SK-N-MC (cell line): ENCODE measurements at regions not wholly inside any gene's neighbourhood (a gene's known extent, or its start where the extent isn't known, plus 50 kb on each side); places are given as distances from the start of the nearest gene placed in this dataset.
"Not testable (repeated sequence)": the region's sequence is repeated elsewhere in the genome, so short reads cannot be mapped to it uniquely, and the experiment has no call there.

Experiments
- DNase-seq: peaks from one replicate; pipeline ENCODE4 v3.0.0-alpha.2; 2011; ENCODE audit warnings: low read depth, low spot score
- H3K27ac ChIP-seq: fragments of 200-600 bp; sonication (generic); 2 replicates; pipeline ENCODE4 v1.5.1; 2016; ENCODE audit warnings: mixed run types
- H3K36me3 ChIP-seq: fragments of 200-600 bp; sonication (generic); 2 replicates; pipeline ENCODE4 v1.6.1; 2017; ENCODE audit warnings: antibody characterized with exemption, low read length, mixed read lengths; ENCODE audit not compliant: insufficient read depth
- H3K4me3 ChIP-seq: fragments of 200-600 bp; sonication (generic); 2 replicates; pipeline ENCODE4 v1.5.1; 2016
- H3K9ac ChIP-seq: fragments of 200-600 bp; sonication (generic); 2 replicates; pipeline ENCODE4 v1.8.0; 2017; ENCODE audit warnings: mixed run types, mixed read lengths; ENCODE audit not compliant: insufficient read length
- H3K9me3 ChIP-seq: fragments of 200-600 bp; sonication (generic); 2 replicates; pipeline ENCODE4 v1.6.1; 2017; ENCODE audit warnings: low read depth, mild to moderate bottlenecking, antibody characterized with exemption, low read length, moderate library complexity, mixed read lengths
- EZH2 ChIP-seq: fragments of 200-600 bp; sonication (generic); IDR thresholded peaks from one replicate; pipeline ENCODE4 v1.6.1; 2017; ENCODE audit warnings: antibody characterized with exemption
- FOXP2 ChIP-seq: optimal IDR thresholded peaks from 2 replicates; pipeline ENCODE3; 2011; ENCODE audit warnings: mild to moderate bottlenecking, moderate library complexity; ENCODE audit not compliant: insufficient read depth; ENCODE audit errors: extremely low read length, control extremely low read depth
- POLR2AphosphoS5 ChIP-seq: IDR thresholded peaks from 2 replicates; pipeline ENCODE4 v1.6.1; 2012; ENCODE audit warnings: mild to moderate bottlenecking, low read depth, low read length, borderline replicate concordance

GRCh38 chr6:120759570-120759969 is 574.7 kb downstream of the TBC1D32 start:
- Histone ChIP-seq H3K27ac (no peak overlapping the region), H3K9ac (no peak overlapping the region), H3K36me3 (no peaks in the 10 kb centered on the region), H3K9me3 (no peaks in the 10 kb centered on the region), H3K4me3 (no peak overlapping the region)
- DNase-seq, result no peak
- TF ChIP-seq FOXP2 (no peak), POLR2AphosphoS5 (no peak), EZH2 (no peak)

GRCh38 chr6:120748574-120748973 is 585.7 kb downstream of the TBC1D32 start:
- not testable (repeated sequence) for H3K4me3 ChIP-seq, H3K36me3 ChIP-seq, DNase-seq, H3K27ac ChIP-seq, H3K9ac ChIP-seq, H3K9me3 ChIP-seq

- DNase-seq, result no peak
- no peaks in the 10 kb centered on the region for H3K36me3 ChIP-seq
- H3K9ac ChIP-seq, result no peak overlapping the region
- TF ChIP-seq EZH2, result no peak
- TF ChIP-seq FOXP2, result no peak
- TF ChIP-seq POLR2AphosphoS5, result no peak
- peaks cover 3% of the 10 kb centered on the region; the same call in 1 of the 2 replicates for H3K9me3 ChIP-seq
- no peak overlapping the region for H3K27ac ChIP-seq
- H3K4me3 ChIP-seq, result no peak overlapping the region
Observed at GRCh38 chr6:120736740-120737139, 597.5 kb downstream of the TBC1D32 start.

- DNase-seq, result no peak
Observed at GRCh38 chr6:120735641-120736040, 598.6 kb downstream of the TBC1D32 start.

GRCh38 chr6:120711255-120711654 is 623.0 kb downstream of the TBC1D32 start:
- no peak for TF ChIP-seq EZH2
- no peak for TF ChIP-seq POLR2AphosphoS5
- no peak for TF ChIP-seq FOXP2
- DNase-seq, result no peak
- H3K9me3 ChIP-seq, result no peaks in the 10 kb centered on the region
- no peak overlapping the region for H3K9ac ChIP-seq
- no peaks in the 10 kb centered on the region for H3K36me3 ChIP-seq
- H3K27ac ChIP-seq, result no peak overlapping the region
- no peak overlapping the region for H3K4me3 ChIP-seq

More at GRCh38 chr6:120735641-120736040, 598.6 kb downstream of the TBC1D32 start:
- Histone ChIP-seq H3K27ac (no peak overlapping the region), H3K9me3 (peaks cover 3% of the 10 kb centered on the region; the same call in 1 of the 2 replicates), H3K36me3 (no peaks in the 10 kb centered on the region), H3K4me3 (no peak overlapping the region), H3K9ac (no peak overlapping the region)
- TF ChIP-seq EZH2, result no peak
- TF ChIP-seq POLR2AphosphoS5, result no peak
- TF ChIP-seq FOXP2, result no peak

- TF ChIP-seq EZH2 (no peak), FOXP2 (no peak), POLR2AphosphoS5 (no peak)
- H3K9me3 ChIP-seq, result no peaks in the 10 kb centered on the region
- no peak for DNase-seq
- H3K27ac ChIP-seq, result no peak overlapping the region
- no peaks in the 10 kb centered on the region for H3K36me3 ChIP-seq
- H3K4me3 ChIP-seq, result no peak overlapping the region
- H3K9ac ChIP-seq, result no peak overlapping the region
Observed at GRCh38 chr6:120700001-120700400, 634.3 kb downstream of the TBC1D32 start.

- H3K4me3 ChIP-seq, result no peak overlapping the region
- H3K27ac ChIP-seq, result no peak overlapping the region
- no peaks in the 10 kb centered on the region for H3K36me3 ChIP-seq
- no peaks in the 10 kb centered on the region for H3K9me3 ChIP-seq
- H3K9ac ChIP-seq, result no peak overlapping the region
- no peak for TF ChIP-seq FOXP2
- no peak for TF ChIP-seq POLR2AphosphoS5
- TF ChIP-seq EZH2, result no peak
- DNase-seq, result no peak
Observed at GRCh38 chr6:120686492-120686891, 647.8 kb downstream of the TBC1D32 start.

- H3K9me3 ChIP-seq, result no peaks in the 10 kb centered on the region
- no peaks in the 10 kb centered on the region for H3K36me3 ChIP-seq
- H3K4me3 ChIP-seq, result no peak overlapping the region
- no peak for DNase-seq
- no peak overlapping the region for H3K9ac ChIP-seq
- no peak for TF ChIP-seq POLR2AphosphoS5
- TF ChIP-seq EZH2, result no peak
- no peak for TF ChIP-seq FOXP2
- H3K27ac ChIP-seq, result peak overlapping the region; percentile 84
Observed at GRCh38 chr6:120682145-120682544, 652.1 kb downstream of the TBC1D32 start.

- Histone ChIP-seq H3K4me3 (peak overlapping the region; percentile 44; the same call in 1 of the 2 replicates), H3K36me3 (no peaks in the 10 kb centered on the region), H3K9me3 (no peaks in the 10 kb centered on the region), H3K27ac (peak overlapping the region; percentile 84), H3K9ac (no peak overlapping the region)
- TF ChIP-seq FOXP2 (no peak), EZH2 (no peak), POLR2AphosphoS5 (no peak)
- peak; percentile 56 for DNase-seq
Observed at GRCh38 chr6:120681204-120681603, 653.1 kb downstream of the TBC1D32 start.

GRCh38 chr6:120675886-120676285 is 658.4 kb downstream of the TBC1D32 start:
- H3K9ac ChIP-seq, result no peak overlapping the region
- H3K36me3 ChIP-seq, result no peaks in the 10 kb centered on the region
- H3K27ac ChIP-seq, result no peak overlapping the region
- DNase-seq, result no peak
- H3K9me3 ChIP-seq, result no peaks in the 10 kb centered on the region
- TF ChIP-seq EZH2, result no peak
- H3K4me3 ChIP-seq, result no peak overlapping the region
